Sigmoid colon (tissue), 3 donors: ENCODE measurements at regions not wholly inside any gene's neighbourhood (a gene's known extent, or its start where the extent isn't known, plus 50 kb on each side); places are given as distances from the start of the nearest gene placed in this dataset.

Experiments used
- CTCF ChIP-seq, 4 experiments: fragments of 450-650 bp in 3 of 4; fragments of 200-600 bp in 1 of 4; IDR thresholded peaks; one replicate each; pipeline ENCODE4 v1.5.1; 2016 to 2019; ENCODE audit warnings: antibody characterized with exemption in 4 of 4, mild to moderate bottlenecking in 3 of 4, moderate library complexity in 2 of 4
- POLR2A ChIP-seq, 2 donors: fragments of 450-650 bp; IDR thresholded peaks; one replicate each; pipeline ENCODE4 v1.6.1; 2016; ENCODE audit warnings: antibody characterized with exemption in 2 of 2, mild to moderate bottlenecking in 2 of 2, moderate library complexity in 2 of 2

- no peak for TF ChIP-seq CTCF (IDR thresholded peaks at IDR 0.05)
- TF ChIP-seq POLR2A (IDR thresholded peaks at IDR 0.05): no peak
Observed at GRCh38 chr6:159108426-159108985, 60.7 kb upstream of the FNDC1 start.
